Type B pancreatic cell (in vitro differentiated cells): ENCODE measurements at regions not wholly inside any gene's neighbourhood (a gene's known extent, or its start where the extent isn't known, plus 50 kb on each side); places are given as distances from the start of the nearest gene placed in this dataset.

Experiments
- DNase-seq: peaks from one replicate; pipeline ENCODE4 v3.0.0; 2021; ENCODE audit warnings: mixed read lengths; ENCODE audit not compliant: unreplicated experiment; ENCODE audit errors: extremely low spot score
- H3K27ac Mint-ChIP-seq: 2 replicates; pipeline ENCODE4 v1.8.0; 2021; ENCODE audit warnings: mild to moderate bottlenecking, mixed read lengths
- H3K27me3 Mint-ChIP-seq: 2 replicates; pipeline ENCODE4 v1.8.0; 2021; ENCODE audit warnings: mixed read lengths
- H3K36me3 Mint-ChIP-seq: 2 replicates; pipeline ENCODE4 v1.8.0; 2021; ENCODE audit warnings: mixed read lengths
- H3K4me1 Mint-ChIP-seq: one replicate; pipeline ENCODE4 v1.8.0; 2021; ENCODE audit warnings: mixed read lengths; ENCODE audit not compliant: unreplicated experiment
- H3K4me3 Mint-ChIP-seq: 2 replicates; pipeline ENCODE4 v1.8.0; 2021; ENCODE audit warnings: mild to moderate bottlenecking, mixed read lengths
- H3K9me3 Mint-ChIP-seq: 2 replicates; pipeline ENCODE4 v1.8.0; 2021; ENCODE audit warnings: mixed read lengths
- CTCF ChIP-seq: fragments of 200-600 bp; sonication (generic); conservative IDR thresholded peaks from 2 replicates; pipeline ENCODE4 v1.5.0; 2021; ENCODE audit warnings: antibody characterized with exemption, mild to moderate bottlenecking

GRCh38 chr5:87079219-87079618, 188.5 kb upstream of the RASA1 start:
- Mint-ChIP-seq H3K27me3 (no peaks in the 10 kb centered on the region), H3K9me3 (no peaks in the 10 kb centered on the region), H3K4me1 (no peaks in the 10 kb centered on the region), H3K4me3 (no peak overlapping the region), H3K36me3 (no peaks in the 10 kb centered on the region), H3K27ac (no peak overlapping the region)
- no peak for TF ChIP-seq CTCF
- no peak for DNase-seq

- Mint-ChIP-seq H3K36me3 (no peaks in the 10 kb centered on the region), H3K4me3 (no peak overlapping the region), H3K9me3 (no peaks in the 10 kb centered on the region), H3K4me1 (no peaks in the 10 kb centered on the region), H3K27ac (no peak overlapping the region), H3K27me3 (no peaks in the 10 kb centered on the region)
- DNase-seq: no peak
- TF ChIP-seq CTCF: no peak
Measured at GRCh38 chr5:87081016-87081415, 186.7 kb upstream of the RASA1 start.

- no peak for TF ChIP-seq CTCF
Measured at GRCh38 chr5:87081511-87082372, 185.9 kb upstream of the RASA1 start.

GRCh38 chr5:87094347-87094746, 173.3 kb upstream of the RASA1 start:
- Mint-ChIP-seq H3K27me3 (peaks cover 6% of the 10 kb centered on the region), H3K4me3 (no peak overlapping the region), H3K9me3 (no peaks in the 10 kb centered on the region), H3K36me3 (no peaks in the 10 kb centered on the region), H3K27ac (no peak overlapping the region), H3K4me1 (no peaks in the 10 kb centered on the region)
- no peak for TF ChIP-seq CTCF
- no peak for DNase-seq

More at GRCh38 chr5:87081511-87082372, 185.9 kb upstream of the RASA1 start:
- Mint-ChIP-seq H3K9me3 (no peaks in the 10 kb centered on the region), H3K27ac (no peak overlapping the region), H3K27me3 (no peaks in the 10 kb centered on the region), H3K36me3 (no peaks in the 10 kb centered on the region), H3K4me1 (no peaks in the 10 kb centered on the region), H3K4me3 (no peak overlapping the region)
- no peak for DNase-seq

GRCh38 chr5:87094833-87095232, 172.8 kb upstream of the RASA1 start:
- TF ChIP-seq CTCF: no peak

More at GRCh38 chr5:87094833-87095232, 172.8 kb upstream of the RASA1 start:
- DNase-seq: no peak
- peaks cover 6% of the 10 kb centered on the region for H3K27me3 Mint-ChIP-seq
- H3K4me1 Mint-ChIP-seq: no peaks in the 10 kb centered on the region
- H3K4me3 Mint-ChIP-seq: no peak overlapping the region
- no peaks in the 10 kb centered on the region for H3K36me3 Mint-ChIP-seq
- no peaks in the 10 kb centered on the region for H3K9me3 Mint-ChIP-seq
- H3K27ac Mint-ChIP-seq: no peak overlapping the region
